RWPE2 (cell line): ENCODE measurements at regions not wholly inside any gene's neighbourhood (a gene's known extent, or its start where the extent isn't known, plus 50 kb on each side); places are given as distances from the start of the nearest gene placed in this dataset.

Experiments
- ATAC-seq: fragments of 200-7000 bp; cut with Tn5 transposase; 3 replicates; pipeline ENCODE4 v1.9.1; 2021; ENCODE audit warnings: low read depth
- DNase-seq: peaks from one replicate; pipeline ENCODE4 v3.0.0-alpha.2; 2020; ENCODE audit warnings: low spot score
- H3K27ac ChIP-seq: fragments of 450-650 bp; 2 replicates; pipeline ENCODE4 v1.5.1; 2017; ENCODE audit warnings: mild to moderate bottlenecking; ENCODE audit not compliant: poor library complexity, severe bottlenecking
- H3K27me3 ChIP-seq: fragments of 250-450 bp; sonication (Bioruptor Pico); 2 replicates; pipeline ENCODE4 v1.5.1; 2021; ENCODE audit warnings: mild to moderate bottlenecking, moderate library complexity; ENCODE audit not compliant: insufficient read depth, poor library complexity, severe bottlenecking
- H3K36me3 ChIP-seq: fragments of 250-450 bp; sonication (Bioruptor Pico); 2 replicates; pipeline ENCODE4 v1.5.1; 2020; ENCODE audit warnings: low read depth, mild to moderate bottlenecking, moderate library complexity
- H3K4me1 ChIP-seq: fragments of 250-450 bp; sonication (Bioruptor Pico); 2 replicates; pipeline ENCODE4 v1.5.1; 2021; ENCODE audit warnings: mild to moderate bottlenecking, moderate library complexity; ENCODE audit not compliant: insufficient read depth, poor library complexity, severe bottlenecking
- H3K4me3 ChIP-seq: fragments of 250-450 bp; sonication (Bioruptor Pico); 2 replicates; pipeline ENCODE4 v1.5.1; 2021; ENCODE audit warnings: mild to moderate bottlenecking, moderate library complexity; ENCODE audit not compliant: severe bottlenecking
- H3K9me3 ChIP-seq: fragments of 250-450 bp; sonication (Bioruptor Pico); 2 replicates; pipeline ENCODE4 v1.5.1; 2021; ENCODE audit warnings: mild to moderate bottlenecking, moderate library complexity; ENCODE audit not compliant: severe bottlenecking
- TF ChIP-seq, protein P1 (sequence below): fragments of 450-650 bp; IDR thresholded peaks from one replicate; pipeline ENCODE4 v1.5.1; 2017; ENCODE audit warnings: mild to moderate bottlenecking, moderate library complexity; ENCODE audit not compliant: poor library complexity, severe bottlenecking

DNA sequence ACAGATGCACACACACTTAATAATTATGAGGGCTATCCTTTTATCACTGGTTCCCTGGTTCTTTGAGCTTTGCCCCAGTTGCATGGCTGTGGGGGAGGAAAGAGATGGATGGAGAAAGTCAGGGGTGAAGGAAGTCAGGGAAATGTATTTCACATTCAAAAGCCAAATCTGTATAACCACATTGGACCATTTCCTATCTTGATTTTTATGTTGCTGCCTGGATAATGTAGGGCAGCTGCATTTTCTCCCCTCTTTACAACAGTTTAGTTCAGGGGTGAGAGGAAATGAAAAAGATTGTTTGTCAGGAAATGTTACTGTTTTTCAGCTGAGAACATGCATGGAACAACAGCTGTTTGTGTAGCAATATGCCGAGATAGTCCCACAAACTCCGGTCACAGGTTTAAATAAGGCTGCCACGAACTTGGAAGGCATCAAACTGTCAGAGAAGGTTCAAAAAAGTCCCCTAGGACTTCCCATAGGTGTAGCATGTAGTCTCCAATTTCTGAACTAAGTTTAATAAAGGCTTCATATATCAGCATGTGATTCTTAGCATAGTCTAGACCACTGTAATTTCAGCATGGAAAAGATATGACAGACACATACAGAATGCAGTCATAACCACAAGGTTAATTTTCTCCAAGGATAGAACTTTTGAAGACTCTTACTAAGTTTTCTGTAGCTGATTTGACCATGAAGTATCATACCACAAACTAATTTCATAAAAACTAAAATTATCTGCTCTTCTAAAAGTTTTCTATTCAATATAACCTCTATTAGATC is 82.1 kb upstream of the COL21A1 start:
- ATAC-seq (no peak), DNase-seq (no peak)
- Histone ChIP-seq H3K27me3 (no peaks in the 10 kb centered on the region), H3K9me3 (no peaks in the 10 kb centered on the region), H3K4me1 (peaks cover 2% of the 10 kb centered on the region), H3K4me3 (no peak overlapping the region), H3K36me3 (no peaks in the 10 kb centered on the region), H3K27ac (no peak overlapping the region)
- TF ChIP-seq, protein P1, sequence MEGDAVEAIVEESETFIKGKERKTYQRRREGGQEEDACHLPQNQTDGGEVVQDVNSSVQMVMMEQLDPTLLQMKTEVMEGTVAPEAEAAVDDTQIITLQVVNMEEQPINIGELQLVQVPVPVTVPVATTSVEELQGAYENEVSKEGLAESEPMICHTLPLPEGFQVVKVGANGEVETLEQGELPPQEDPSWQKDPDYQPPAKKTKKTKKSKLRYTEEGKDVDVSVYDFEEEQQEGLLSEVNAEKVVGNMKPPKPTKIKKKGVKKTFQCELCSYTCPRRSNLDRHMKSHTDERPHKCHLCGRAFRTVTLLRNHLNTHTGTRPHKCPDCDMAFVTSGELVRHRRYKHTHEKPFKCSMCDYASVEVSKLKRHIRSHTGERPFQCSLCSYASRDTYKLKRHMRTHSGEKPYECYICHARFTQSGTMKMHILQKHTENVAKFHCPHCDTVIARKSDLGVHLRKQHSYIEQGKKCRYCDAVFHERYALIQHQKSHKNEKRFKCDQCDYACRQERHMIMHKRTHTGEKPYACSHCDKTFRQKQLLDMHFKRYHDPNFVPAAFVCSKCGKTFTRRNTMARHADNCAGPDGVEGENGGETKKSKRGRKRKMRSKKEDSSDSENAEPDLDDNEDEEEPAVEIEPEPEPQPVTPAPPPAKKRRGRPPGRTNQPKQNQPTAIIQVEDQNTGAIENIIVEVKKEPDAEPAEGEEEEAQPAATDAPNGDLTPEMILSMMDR: no peak

DNA sequence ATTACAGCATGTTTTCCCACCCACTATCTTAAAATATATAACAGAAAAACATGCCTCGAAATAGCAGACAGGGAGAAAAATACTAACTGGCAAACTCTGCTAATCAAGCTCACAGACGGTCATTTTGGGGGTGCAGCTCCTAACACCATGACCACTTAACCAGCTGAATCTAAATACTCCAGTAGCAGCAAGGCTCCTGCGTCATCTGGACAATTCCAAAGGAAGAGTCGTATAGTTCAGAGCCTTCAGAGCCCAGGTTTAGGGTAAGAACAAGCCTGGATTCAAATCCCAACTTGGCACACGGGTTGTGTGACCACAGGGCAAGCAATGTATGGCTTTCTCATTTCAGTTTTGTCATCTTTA is 81.3 kb upstream of the COL21A1 start:
- no peaks in the 10 kb centered on the region for H3K27me3 ChIP-seq
- TF ChIP-seq, protein P1: no peak
- H3K27ac ChIP-seq: no peak overlapping the region

DNA sequence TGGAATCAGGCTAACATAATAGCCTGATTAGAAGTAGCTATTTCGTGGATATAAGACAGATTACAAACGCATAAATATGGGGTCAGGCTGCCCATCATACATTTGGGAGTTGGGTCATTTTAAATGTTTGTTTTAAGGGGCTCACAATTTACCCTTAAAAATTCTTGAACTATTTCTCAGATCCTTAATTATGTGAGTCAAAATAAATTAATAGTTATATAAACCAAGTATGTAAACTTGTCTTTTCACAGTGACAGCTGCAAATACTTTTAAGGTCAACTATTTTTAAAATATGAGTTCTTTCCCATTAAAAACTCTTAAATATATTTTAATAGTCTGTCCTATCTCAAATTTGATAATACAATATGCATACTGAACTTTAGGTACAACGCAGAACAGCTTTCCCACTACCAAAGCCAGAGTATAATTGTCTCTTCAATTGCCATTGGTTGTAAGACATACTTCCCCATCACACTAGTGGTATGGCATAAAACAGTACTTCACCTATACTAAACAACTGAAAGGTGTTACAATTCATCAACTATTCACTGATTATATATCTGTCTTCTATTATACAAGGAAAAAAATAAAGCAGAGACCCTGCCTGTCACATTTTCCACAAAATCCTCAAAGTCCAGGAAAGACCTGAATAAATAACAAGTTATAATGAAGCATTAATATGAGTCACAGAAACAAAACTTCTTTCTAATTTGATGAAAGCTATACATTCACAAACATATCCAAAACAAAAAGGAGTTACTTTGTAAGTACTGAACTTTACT is 80.8 kb upstream of the COL21A1 start:
- TF ChIP-seq, protein P1: no peak
- ATAC-seq (no peak), DNase-seq (no peak)
- no peak overlapping the region for H3K27ac ChIP-seq
- no peaks in the 10 kb centered on the region for H3K9me3 ChIP-seq
- H3K27me3 ChIP-seq: no peaks in the 10 kb centered on the region
- H3K4me3 ChIP-seq: no peak overlapping the region
- no peaks in the 10 kb centered on the region for H3K36me3 ChIP-seq
- no peaks in the 10 kb centered on the region for H3K4me1 ChIP-seq

More for the DNA sequence above, 81.3 kb upstream of the COL21A1 start:
- H3K4me3 ChIP-seq: no peak overlapping the region
- H3K4me1 ChIP-seq: no peaks in the 10 kb centered on the region
- ATAC-seq: no peak
- no peaks in the 10 kb centered on the region for H3K36me3 ChIP-seq
- no peaks in the 10 kb centered on the region for H3K9me3 ChIP-seq
- no peak for DNase-seq

DNA sequence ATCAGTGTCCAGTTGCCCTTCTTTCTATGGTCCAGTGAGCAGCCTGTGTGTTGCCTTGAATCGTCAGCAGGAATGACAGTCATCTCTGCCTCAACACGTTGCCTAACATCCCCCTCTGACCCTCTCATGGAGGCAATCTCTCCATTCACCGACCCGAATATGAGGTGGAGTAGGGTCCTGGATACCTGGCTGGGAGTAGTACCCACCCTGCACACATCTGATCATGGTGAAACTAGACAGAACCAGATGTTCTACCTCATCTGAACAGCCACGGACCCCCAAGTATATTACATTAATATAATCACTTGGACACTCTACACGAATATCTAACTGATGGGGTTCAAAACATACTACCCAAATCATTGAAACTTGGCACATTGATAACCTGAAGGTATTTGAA is 77.0 kb upstream of the COL21A1 start:
- DNase-seq: no peak
- TF ChIP-seq, protein P1: no peak

More for the DNA sequence above, 77.0 kb upstream of the COL21A1 start:
- no peaks in the 10 kb centered on the region for H3K36me3 ChIP-seq
- no peaks in the 10 kb centered on the region for H3K9me3 ChIP-seq
- no peak for ATAC-seq
- no peaks in the 10 kb centered on the region for H3K4me1 ChIP-seq
- no peak overlapping the region for H3K27ac ChIP-seq
- no peaks in the 10 kb centered on the region for H3K27me3 ChIP-seq
- no peak overlapping the region for H3K4me3 ChIP-seq
